Calu3 (cell line): ENCODE measurements at regions not wholly inside any gene's neighbourhood (a gene's known extent, or its start where the extent isn't known, plus 50 kb on each side); places are given as distances from the start of the nearest gene placed in this dataset.

Source experiments
- BruUV-seq: library from RNA; stranded (reverse); fragments of 400-500 nt; replicated peaks from 2 replicates; lab custom pipeline; 2021; lab: Mats Ljungman, UMichigan
- CTCF ChIA-PET: fragments of 300-600 bp; sonication (Branson Sonifier 250); formaldehyde crosslinking; loops from one replicate; lab custom pipeline; 2022; ENCODE audit warnings: antibody characterized with exemption; lab: Charles Lee
- DNase-seq: peaks from one replicate; pipeline ENCODE4 v3.0.0; 2022
- H3K27ac Mint-ChIP-seq: one replicate; pipeline ENCODE4 v1.8.0; 2022; ENCODE audit warnings: mixed read lengths; ENCODE audit not compliant: unreplicated experiment
- H3K27me3 Mint-ChIP-seq: one replicate; pipeline ENCODE4 v1.8.0; 2022; ENCODE audit warnings: mixed read lengths; ENCODE audit not compliant: unreplicated experiment
- H3K36me3 Mint-ChIP-seq: one replicate; pipeline ENCODE4 v1.8.0; 2022; ENCODE audit warnings: mild to moderate bottlenecking, moderate library complexity, mixed read lengths; ENCODE audit not compliant: insufficient read depth, unreplicated experiment
- H3K4me1 Mint-ChIP-seq: one replicate; pipeline ENCODE4 v1.8.0; 2022; ENCODE audit warnings: mild to moderate bottlenecking, low read depth, mixed read lengths; ENCODE audit not compliant: unreplicated experiment
- H3K4me3 Mint-ChIP-seq: one replicate; pipeline ENCODE4 v1.8.0; 2022; ENCODE audit warnings: mild to moderate bottlenecking, low read depth, moderate library complexity, mixed read lengths; ENCODE audit not compliant: unreplicated experiment
- H3K9me3 Mint-ChIP-seq: one replicate; pipeline ENCODE4 v1.8.0; 2022; ENCODE audit warnings: low read depth, mixed read lengths; ENCODE audit not compliant: unreplicated experiment
- CTCF ChIP-seq: fragments of 200-600 bp; IDR thresholded peaks from one replicate; pipeline ENCODE4 v1.8.0; 2022; ENCODE audit warnings: antibody characterized with exemption; ENCODE audit not compliant: unreplicated experiment
- intact Hi-C: fragments of 100-400 bp; cut with micrococcal nuclease; formaldehyde crosslinking; loops from one replicate; pipeline ENCODE4 v1.10.0; 2022; ENCODE audit not compliant: unreplicated experiment

GRCh38 chr14:99118946-99119345 is 153.1 kb downstream of the BCL11B start:
- no peak overlapping the region for H3K4me3 Mint-ChIP-seq
- H3K4me1 Mint-ChIP-seq = no peaks in the 10 kb centered on the region
- CTCF ChIA-PET = no interaction called here
- H3K9me3 Mint-ChIP-seq = no peaks in the 10 kb centered on the region
- no peaks in the 10 kb centered on the region for H3K36me3 Mint-ChIP-seq
- intact Hi-C loops = no loop called here
- DNase-seq = no peak
- no peak for TF ChIP-seq CTCF
- no TSS peak for BruUV-seq
- H3K27ac Mint-ChIP-seq = no peak overlapping the region
- H3K27me3 Mint-ChIP-seq = peaks cover 41% of the 10 kb centered on the region
